Astrocyte of the cerebellum (primary cell): ENCODE measurements at regions not wholly inside any gene's neighbourhood (a gene's known extent, or its start where the extent isn't known, plus 50 kb on each side); places are given as distances from the start of the nearest gene placed in this dataset.

Experiments used
- DNase-seq: peaks from one replicate; pipeline ENCODE4 v3.0.0-alpha.2; 2011; ENCODE audit warnings: low read depth
- H3K4me3 ChIP-seq: 2 replicates; pipeline ENCODE4 v1.5.1; 2011; ENCODE audit warnings: mild to moderate bottlenecking, low read depth, low read length, moderate library complexity
- in situ Hi-C: cut with HindIII; loops from 2 replicates; pipeline ENCODE4 v1.10.0; 2017; ENCODE audit warnings: low sequenced_read_pairs
- TF ChIP-seq, protein P1 (sequence below): IDR thresholded peaks from 2 replicates; pipeline ENCODE4 v1.5.1; 2012; ENCODE audit warnings: low read length, low read depth, moderate library complexity, mild to moderate bottlenecking; ENCODE audit errors: missing control alignments

DNA sequence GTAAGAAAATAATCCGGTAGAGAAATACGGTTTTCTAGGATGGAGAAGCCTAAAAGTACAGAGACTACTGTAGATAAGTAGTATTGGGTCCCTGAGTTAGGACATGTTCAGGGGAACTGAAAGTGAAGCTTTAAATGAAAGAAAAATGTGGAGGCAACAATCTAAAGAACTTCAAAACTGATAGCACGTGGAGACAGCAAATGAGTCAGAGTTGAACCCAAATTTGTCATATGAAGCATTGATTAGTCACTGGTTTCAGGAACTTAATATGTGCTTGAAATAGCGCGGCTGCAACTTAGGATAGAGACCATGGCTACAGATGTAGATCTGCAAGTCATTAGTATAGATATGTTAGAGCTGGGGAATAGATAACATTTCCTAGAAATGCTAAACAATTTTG lies 1138.6 kb upstream of the SORCS1 start:
- DNase-seq: no peak
- H3K4me3 ChIP-seq: no peak overlapping the region
- TF ChIP-seq, protein P1, sequence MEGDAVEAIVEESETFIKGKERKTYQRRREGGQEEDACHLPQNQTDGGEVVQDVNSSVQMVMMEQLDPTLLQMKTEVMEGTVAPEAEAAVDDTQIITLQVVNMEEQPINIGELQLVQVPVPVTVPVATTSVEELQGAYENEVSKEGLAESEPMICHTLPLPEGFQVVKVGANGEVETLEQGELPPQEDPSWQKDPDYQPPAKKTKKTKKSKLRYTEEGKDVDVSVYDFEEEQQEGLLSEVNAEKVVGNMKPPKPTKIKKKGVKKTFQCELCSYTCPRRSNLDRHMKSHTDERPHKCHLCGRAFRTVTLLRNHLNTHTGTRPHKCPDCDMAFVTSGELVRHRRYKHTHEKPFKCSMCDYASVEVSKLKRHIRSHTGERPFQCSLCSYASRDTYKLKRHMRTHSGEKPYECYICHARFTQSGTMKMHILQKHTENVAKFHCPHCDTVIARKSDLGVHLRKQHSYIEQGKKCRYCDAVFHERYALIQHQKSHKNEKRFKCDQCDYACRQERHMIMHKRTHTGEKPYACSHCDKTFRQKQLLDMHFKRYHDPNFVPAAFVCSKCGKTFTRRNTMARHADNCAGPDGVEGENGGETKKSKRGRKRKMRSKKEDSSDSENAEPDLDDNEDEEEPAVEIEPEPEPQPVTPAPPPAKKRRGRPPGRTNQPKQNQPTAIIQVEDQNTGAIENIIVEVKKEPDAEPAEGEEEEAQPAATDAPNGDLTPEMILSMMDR: no peak
- in situ Hi-C loops: no loop called here

DNA sequence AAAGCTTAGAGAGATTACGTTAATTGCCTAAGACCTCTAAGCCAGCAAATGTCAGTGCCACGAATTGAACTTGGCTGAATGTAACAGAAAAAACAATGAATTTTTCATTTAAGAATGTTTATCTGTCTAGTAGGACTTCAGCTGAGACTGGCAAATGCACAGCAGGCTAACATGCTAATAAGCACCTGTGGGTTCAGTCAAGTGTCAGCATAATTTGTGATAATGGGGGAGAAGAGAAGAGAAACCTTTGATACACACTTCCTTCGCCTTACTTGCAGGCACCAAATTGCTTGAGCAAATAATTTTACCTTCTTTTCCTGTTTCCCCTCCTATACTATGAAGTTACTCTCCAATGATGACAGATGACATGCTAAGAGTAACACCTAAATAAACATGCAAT lies 1136.5 kb upstream of the SORCS1 start:
- H3K4me3 ChIP-seq: no peak overlapping the region
- in situ Hi-C loops: no loop called here
- DNase-seq: no peak
- TF ChIP-seq, protein P1: no peak

DNA sequence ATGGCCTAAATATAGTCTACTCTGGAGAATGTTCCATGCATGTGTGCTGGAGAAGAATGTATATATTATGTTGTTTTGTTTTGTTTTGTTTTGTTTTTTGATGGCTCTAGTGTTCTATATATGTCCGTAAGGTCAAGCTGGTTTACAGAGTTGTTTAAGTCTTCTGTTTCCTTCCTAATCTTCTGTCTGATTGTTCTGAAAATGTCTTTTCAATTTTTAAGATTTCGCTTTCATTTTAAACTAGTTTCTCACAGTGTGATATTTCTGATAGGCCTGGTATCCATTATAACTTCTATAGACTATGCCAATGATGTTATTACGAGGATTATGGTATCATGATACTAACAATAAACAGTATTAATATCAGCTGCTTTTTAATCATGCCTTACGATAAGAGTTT lies 1126.3 kb upstream of the SORCS1 start:
- TF ChIP-seq, protein P1: no peak
- in situ Hi-C loops: no loop called here
- DNase-seq: no peak
- no peak overlapping the region for H3K4me3 ChIP-seq

DNA sequence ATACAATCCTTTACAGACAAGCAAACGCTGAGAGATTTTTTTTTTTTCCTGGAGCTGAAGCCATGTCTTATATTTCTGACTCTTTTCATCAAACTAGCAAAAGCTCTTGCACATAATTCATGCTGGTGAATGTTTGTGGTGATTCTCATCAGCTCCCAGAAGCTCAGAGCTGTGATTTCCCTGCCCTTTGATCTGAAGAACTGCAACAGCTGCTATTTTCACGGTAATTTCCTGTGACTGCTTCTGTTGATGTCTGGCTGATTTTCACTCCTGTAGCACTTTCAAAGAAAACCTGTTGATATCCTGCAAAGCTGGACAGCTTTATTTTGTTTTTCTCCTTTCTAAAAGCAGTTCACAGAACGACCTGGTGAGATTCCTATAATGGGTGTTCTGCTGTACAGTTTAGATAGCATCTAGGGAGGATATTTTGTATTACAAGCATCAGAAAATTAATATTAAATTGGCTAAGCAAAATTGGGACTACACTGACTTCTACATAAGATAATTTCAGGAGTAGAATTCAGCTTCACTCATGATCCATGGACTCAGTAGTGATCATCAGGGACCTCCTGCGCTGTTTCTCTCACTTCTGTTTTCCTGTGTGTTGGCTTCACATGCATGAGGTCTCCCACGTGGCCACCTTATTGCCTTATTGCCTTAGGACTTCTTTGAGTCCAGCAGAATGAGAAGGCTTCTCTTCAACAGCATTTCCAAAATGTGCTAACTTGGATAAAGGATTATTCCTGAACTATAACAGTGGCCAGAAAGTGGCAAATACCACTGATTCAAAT lies 1111.6 kb upstream of the SORCS1 start:
- H3K4me3 ChIP-seq: no peak overlapping the region
- TF ChIP-seq, protein P1: no peak
- no peak for DNase-seq
- in situ Hi-C loops: no loop called here

DNA sequence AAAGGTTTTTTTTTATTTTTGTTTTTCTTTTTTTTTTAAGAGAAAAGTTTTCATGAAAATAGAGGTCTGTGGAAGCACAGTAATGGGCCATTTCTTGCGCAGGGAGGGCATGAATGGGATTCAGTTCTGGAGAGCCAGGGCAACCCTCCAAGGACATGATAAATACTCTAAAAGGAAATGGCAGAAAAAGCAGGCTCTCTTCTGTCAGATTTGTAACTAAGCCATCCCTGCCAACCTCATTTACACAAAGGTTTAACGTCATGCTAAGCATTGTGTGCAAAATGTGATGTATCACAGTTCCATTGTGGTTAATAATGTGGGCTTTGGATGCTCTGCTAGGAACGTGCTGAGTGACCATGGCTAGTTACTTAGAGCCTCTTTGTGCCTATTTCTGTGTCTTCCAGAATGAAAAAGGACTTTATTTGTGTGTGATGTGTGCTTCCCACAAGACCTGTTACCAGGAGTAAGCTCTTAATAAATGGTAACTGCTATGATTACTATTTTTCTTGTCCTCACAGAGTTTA lies 1095.9 kb upstream of the SORCS1 start:
- DNase-seq: no peak
- in situ Hi-C loops: no loop called here
- no peak overlapping the region for H3K4me3 ChIP-seq
- TF ChIP-seq, protein P1: no peak

DNA sequence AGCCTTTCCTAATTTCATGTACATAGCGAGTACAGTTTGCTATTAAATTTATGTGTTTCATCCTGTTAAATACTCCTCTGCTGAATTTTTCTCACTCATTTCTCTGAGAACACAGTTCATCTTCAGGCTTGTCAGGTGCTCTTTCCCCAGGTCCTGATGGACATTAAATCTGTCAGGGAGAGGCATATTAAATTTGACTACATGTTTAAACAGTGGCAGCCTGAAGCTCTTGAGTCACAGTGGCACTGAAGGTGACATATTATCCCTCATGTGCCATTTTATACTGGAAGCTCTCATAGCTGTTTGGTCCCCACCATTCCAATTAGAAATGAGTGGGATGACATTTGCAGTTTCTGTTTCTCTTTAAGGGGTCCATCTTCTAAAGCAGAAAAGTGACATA lies 1089.6 kb upstream of the SORCS1 start:
- in situ Hi-C loops: no loop called here
- DNase-seq: no peak

More for the DNA sequence above, 1089.6 kb upstream of the SORCS1 start:
- TF ChIP-seq, protein P1: no peak
- H3K4me3 ChIP-seq: no peak overlapping the region
